ENCODE measurements at regions not wholly inside any gene's neighbourhood (a gene's known extent, or its start where the extent isn't known, plus 50 kb on each side); places are given as distances from the start of the nearest gene placed in this dataset.

GRCh38 chr12:127412866-127413265 is 854.1 kb upstream of the TMEM132C start:
- Histone ChIP-seq H3K27me3 (replicated peaks) (no peaks in the 10 kb centered on the region), H3K4me3 (no peak overlapping the region), H3K4me1 (replicated peaks) (peaks cover 5% of the 10 kb centered on the region; the same call in 1 of the 2 replicates), H3K27ac (no peak overlapping the region), H3K36me3 (no peaks in the 10 kb centered on the region), H3K9me3 (replicated peaks) (no peaks in the 10 kb centered on the region)
- DNase-seq (ENCODE audit: low read depth in 1 of 2, low spot score in 2 of 2): no peak

- no peak for DNase-seq (ENCODE audit: low read depth in 1 of 2, low spot score in 2 of 2)
- H3K4me1 ChIP-seq (replicated peaks): peaks cover 5% of the 10 kb centered on the region; the same call in 1 of the 2 replicates
- H3K27ac ChIP-seq: no peak overlapping the region
- H3K9me3 ChIP-seq (replicated peaks): no peaks in the 10 kb centered on the region
- no peaks in the 10 kb centered on the region for H3K27me3 ChIP-seq (replicated peaks)
- no peaks in the 10 kb centered on the region for H3K36me3 ChIP-seq
- H3K4me3 ChIP-seq: no peak overlapping the region
These were observed 852.8 kb upstream of the TMEM132C start for GRCh38 chr12:127414186-127414585.

GRCh38 chr12:127414636-127415035 is 852.3 kb upstream of the TMEM132C start:
- peaks cover 5% of the 10 kb centered on the region; the same call in 1 of the 2 replicates for H3K4me1 ChIP-seq (replicated peaks)
- H3K27ac ChIP-seq: no peak overlapping the region
- H3K36me3 ChIP-seq: no peaks in the 10 kb centered on the region
- no peak overlapping the region for H3K4me3 ChIP-seq
- H3K27me3 ChIP-seq (replicated peaks): no peaks in the 10 kb centered on the region
- no peaks in the 10 kb centered on the region for H3K9me3 ChIP-seq (replicated peaks)
- no peak for DNase-seq (ENCODE audit: low read depth in 1 of 2, low spot score in 2 of 2)

- H3K9me3 ChIP-seq (replicated peaks): no peaks in the 10 kb centered on the region
- H3K4me3 ChIP-seq: no peak overlapping the region
- H3K27ac ChIP-seq: no peak overlapping the region
- no peak for DNase-seq (ENCODE audit: low read depth in 1 of 2, low spot score in 2 of 2)
- H3K27me3 ChIP-seq (replicated peaks): no peaks in the 10 kb centered on the region
- H3K4me1 ChIP-seq (replicated peaks): peaks cover 5% of the 10 kb centered on the region; the same call in 1 of the 2 replicates
- H3K36me3 ChIP-seq: no peaks in the 10 kb centered on the region
These were observed 850.2 kb upstream of the TMEM132C start for GRCh38 chr12:127416796-127417195.

GRCh38 chr12:127419111-127419510 is 847.9 kb upstream of the TMEM132C start:
- no peak overlapping the region for H3K27ac ChIP-seq

GRCh38 chr12:127421614-127422013 is 845.4 kb upstream of the TMEM132C start:
- Histone ChIP-seq H3K27me3 (replicated peaks) (no peaks in the 10 kb centered on the region), H3K4me1 (replicated peaks) (peaks cover 5% of the 10 kb centered on the region; the same call in 1 of the 2 replicates), H3K9me3 (replicated peaks) (no peaks in the 10 kb centered on the region), H3K27ac (no peak overlapping the region), H3K4me3 (no peak overlapping the region), H3K36me3 (no peaks in the 10 kb centered on the region)
- no peak for DNase-seq (ENCODE audit: low read depth in 1 of 2, low spot score in 2 of 2)

More at GRCh38 chr12:127419111-127419510, 847.9 kb upstream of the TMEM132C start:
- DNase-seq (ENCODE audit: low read depth in 1 of 2, low spot score in 2 of 2): no peak
- Histone ChIP-seq H3K9me3 (replicated peaks) (no peaks in the 10 kb centered on the region), H3K36me3 (no peaks in the 10 kb centered on the region), H3K4me3 (no peak overlapping the region), H3K27me3 (replicated peaks) (no peaks in the 10 kb centered on the region), H3K4me1 (replicated peaks) (peaks cover 5% of the 10 kb centered on the region; the same call in 1 of the 2 replicates)

GRCh38 chr12:127422935-127423566 is 843.9 kb upstream of the TMEM132C start:
- no peak overlapping the region for H3K4me3 ChIP-seq
- H3K9me3 ChIP-seq (replicated peaks): no peaks in the 10 kb centered on the region
- no peak overlapping the region for H3K27ac ChIP-seq
- H3K27me3 ChIP-seq (replicated peaks): no peaks in the 10 kb centered on the region
- DNase-seq (ENCODE audit: low read depth in 1 of 2, low spot score in 2 of 2): no peak
- no peaks in the 10 kb centered on the region for H3K36me3 ChIP-seq
- no peaks in the 10 kb centered on the region for H3K4me1 ChIP-seq (replicated peaks)

- Histone ChIP-seq H3K9me3 (replicated peaks) (no peaks in the 10 kb centered on the region), H3K36me3 (no peaks in the 10 kb centered on the region), H3K4me3 (no peak overlapping the region), H3K27me3 (replicated peaks) (no peaks in the 10 kb centered on the region), H3K4me1 (replicated peaks) (no peaks in the 10 kb centered on the region), H3K27ac (no peak overlapping the region)
- no peak for DNase-seq (ENCODE audit: low read depth in 1 of 2, low spot score in 2 of 2)
These were observed 841.5 kb upstream of the TMEM132C start for GRCh38 chr12:127425474-127425873.

- H3K4me3 ChIP-seq: no peak overlapping the region
- no peaks in the 10 kb centered on the region for H3K36me3 ChIP-seq
- H3K27me3 ChIP-seq (replicated peaks): no peaks in the 10 kb centered on the region
- H3K4me1 ChIP-seq (replicated peaks): no peaks in the 10 kb centered on the region
- H3K9me3 ChIP-seq (replicated peaks): no peaks in the 10 kb centered on the region
- no peak for DNase-seq (ENCODE audit: low read depth in 1 of 2, low spot score in 2 of 2)
- no peak overlapping the region for H3K27ac ChIP-seq
These were observed 838.5 kb upstream of the TMEM132C start for GRCh38 chr12:127428420-127428819.

- no peaks in the 10 kb centered on the region for H3K36me3 ChIP-seq
- no peaks in the 10 kb centered on the region for H3K27me3 ChIP-seq (replicated peaks)
- DNase-seq (ENCODE audit: low read depth in 1 of 2, low spot score in 2 of 2): no peak
- H3K9me3 ChIP-seq (replicated peaks): no peaks in the 10 kb centered on the region
- H3K4me1 ChIP-seq (replicated peaks): no peaks in the 10 kb centered on the region
- H3K4me3 ChIP-seq: no peak overlapping the region
- H3K27ac ChIP-seq: no peak overlapping the region
These were observed 837.3 kb upstream of the TMEM132C start for GRCh38 chr12:127429551-127430285.

- no peaks in the 10 kb centered on the region for H3K27me3 ChIP-seq (replicated peaks)
- DNase-seq (ENCODE audit: low read depth in 1 of 2, low spot score in 2 of 2): no peak
- H3K4me3 ChIP-seq: no peak overlapping the region
These were observed 836.6 kb upstream of the TMEM132C start for GRCh38 chr12:127430401-127430800.

GRCh38 chr12:127431177-127431576 is 835.8 kb upstream of the TMEM132C start:
- no peak for DNase-seq (ENCODE audit: low read depth in 1 of 2, low spot score in 2 of 2)
- H3K27me3 ChIP-seq (replicated peaks): no peaks in the 10 kb centered on the region

More at GRCh38 chr12:127430401-127430800, 836.6 kb upstream of the TMEM132C start:
- no peaks in the 10 kb centered on the region for H3K4me1 ChIP-seq (replicated peaks)
- H3K9me3 ChIP-seq (replicated peaks): no peaks in the 10 kb centered on the region
- no peaks in the 10 kb centered on the region for H3K36me3 ChIP-seq
- H3K27ac ChIP-seq: no peak overlapping the region

GRCh38 chr12:127431594-127431993 is 835.4 kb upstream of the TMEM132C start:
- Histone ChIP-seq H3K27ac (no peak overlapping the region), H3K4me1 (replicated peaks) (no peaks in the 10 kb centered on the region), H3K4me3 (no peak overlapping the region), H3K36me3 (no peaks in the 10 kb centered on the region), H3K9me3 (replicated peaks) (no peaks in the 10 kb centered on the region), H3K27me3 (replicated peaks) (no peaks in the 10 kb centered on the region)
- DNase-seq (ENCODE audit: low read depth in 1 of 2, low spot score in 2 of 2): no peak

More at GRCh38 chr12:127431177-127431576, 835.8 kb upstream of the TMEM132C start:
- Histone ChIP-seq H3K4me3 (no peak overlapping the region), H3K36me3 (no peaks in the 10 kb centered on the region), H3K27ac (no peak overlapping the region), H3K4me1 (replicated peaks) (no peaks in the 10 kb centered on the region), H3K9me3 (replicated peaks) (no peaks in the 10 kb centered on the region)

GRCh38 chr12:127435439-127435838 is 831.5 kb upstream of the TMEM132C start:
- H3K4me1 ChIP-seq (replicated peaks): no peaks in the 10 kb centered on the region

More at GRCh38 chr12:127435439-127435838, 831.5 kb upstream of the TMEM132C start:
- no peak for DNase-seq (ENCODE audit: low read depth in 1 of 2, low spot score in 2 of 2)
- Histone ChIP-seq H3K27ac (no peak overlapping the region), H3K36me3 (no peaks in the 10 kb centered on the region), H3K9me3 (replicated peaks) (0 out of 2 replicates have a peak, but pooled peaks cover 3% of the 10 kb centered on the region), H3K4me3 (no peak overlapping the region), H3K27me3 (replicated peaks) (no peaks in the 10 kb centered on the region)
